Endothelial cell of umbilical vein (primary cell): ENCODE measurements at regions not wholly inside any gene's neighbourhood (a gene's known extent, or its start where the extent isn't known, plus 50 kb on each side); places are given as distances from the start of the nearest gene placed in this dataset.

ENCODE experiments used
- BruUV-seq: library from RNA; stranded (reverse); fragments of 400-500 nt; replicated peaks from 2 replicates; lab custom pipeline; 2021; lab: Mats Ljungman, UMichigan
- CTCF ChIA-PET: fragments of 300-600, 350-600 bp; sonication (Branson Sonifier 250); formaldehyde crosslinking; loops from one replicate; lab custom pipeline; 2021; ENCODE audit warnings: antibody characterized with exemption, inconsistent platforms; lab: Charles Lee
- POLR2A ChIA-PET: fragments of 300-600, 350-600 bp; sonication (Branson Sonifier 250); formaldehyde crosslinking; loops from one replicate; lab custom pipeline; 2021; ENCODE audit warnings: antibody characterized with exemption, inconsistent platforms; lab: Charles Lee
- DNase-seq: peaks from one replicate; pipeline ENCODE4 v3.0.0-alpha.2; 2011; ENCODE audit warnings: low read depth, low spot score
- FAIRE-seq: peaks from 2 replicates; lab custom pipeline; 2011; peaks lifted over from hg19 to GRCh38; lab: Jason Lieb, UNC
- H2AFZ ChIP-seq: 2 replicates; pipeline ENCODE4 v1.6.0; 2012; ENCODE audit warnings: low read depth, low read length, control low read depth, inconsistent platforms
- H3K27ac ChIP-seq: 2 replicates; pipeline ENCODE4 v1.5.1; 2011; ENCODE audit warnings: low read depth, mild to moderate bottlenecking, control low read depth, low read length, moderate library complexity; ENCODE audit not compliant: insufficient read depth
- H3K27me3 ChIP-seq, 2 experiments: 2 replicates each; pipeline versions ENCODE4 v1.6.0 to v1.6.1; 2011; ENCODE audit warnings: low read length in 2 of 2, mixed read lengths in 1 of 2; ENCODE audit not compliant: control insufficient read depth in 2 of 2, insufficient read depth in 2 of 2
- H3K36me3 ChIP-seq, 2 experiments: 2 replicates in 1 of 2; 3 replicates in 1 of 2; pipeline ENCODE4 v1.5.1; 2011; ENCODE audit warnings: low read length in 2 of 2, mild to moderate bottlenecking in 1 of 2, moderate library complexity in 1 of 2; ENCODE audit not compliant: control insufficient read depth in 2 of 2, insufficient read depth in 2 of 2; ENCODE audit errors: extremely low read depth in 1 of 2
- H3K4me1 ChIP-seq: 3 replicates; pipeline ENCODE4 v1.5.1; 2011; ENCODE audit warnings: mild to moderate bottlenecking, low read length; ENCODE audit not compliant: control insufficient read depth, insufficient read depth; ENCODE audit errors: extremely low read depth
- H3K4me2 ChIP-seq: 2 replicates; pipeline ENCODE4 v1.6.1; 2011; ENCODE audit warnings: low read length, control low read depth, mixed read lengths; ENCODE audit not compliant: insufficient read depth
- H3K4me3 ChIP-seq, 3 experiments: fragments of 200-600 bp in 1 of 3; sonication (generic), shearing (Covaris generic) in 1 of 3; replicated peaks in 1 of 3; 2 replicates each; pipeline ENCODE4 v1.5.1; 2011 to 2016; ENCODE audit warnings: control low read depth in 3 of 3, low read length in 3 of 3, mild to moderate bottlenecking in 2 of 3, inconsistent platforms in 1 of 3, low read depth in 1 of 3, moderate library complexity in 1 of 3; ENCODE audit not compliant: insufficient read depth in 1 of 3
- H3K79me2 ChIP-seq: 2 replicates; pipeline ENCODE4 v1.6.0; 2012; ENCODE audit warnings: low read length, inconsistent platforms; ENCODE audit not compliant: control insufficient read depth, insufficient read depth
- H3K9ac ChIP-seq: replicated peaks from 2 replicates; pipeline ENCODE3; 2011; ENCODE audit warnings: low read length, control low read depth; ENCODE audit not compliant: insufficient read depth; ENCODE audit errors: extremely low read depth
- H3K9me1 ChIP-seq: replicated peaks from 3 replicates; pipeline ENCODE4 v1.6.0; 2011; ENCODE audit warnings: mild to moderate bottlenecking, low read length; ENCODE audit not compliant: control insufficient read depth, insufficient read depth; ENCODE audit errors: extremely low read depth
- H3K9me3 ChIP-seq: replicated peaks from 2 replicates; pipeline ENCODE4 v1.5.1; 2012; ENCODE audit warnings: low read length, inconsistent platforms; ENCODE audit not compliant: control insufficient read depth, insufficient read depth
- H4K20me1 ChIP-seq: replicated peaks from 2 replicates; pipeline ENCODE3; 2011; ENCODE audit warnings: mild to moderate bottlenecking, low read length; ENCODE audit not compliant: control insufficient read depth, insufficient read depth; ENCODE audit errors: extremely low read depth
- EZH2 ChIP-seq: IDR thresholded peaks from 2 replicates; pipeline ENCODE4 v1.6.1; 2012; ENCODE audit warnings: borderline replicate concordance, low read depth, mild to moderate bottlenecking, moderate library complexity, low read length, inconsistent platforms; ENCODE audit not compliant: severe bottlenecking
- FOS ChIP-seq: IDR thresholded peaks from 2 replicates; pipeline ENCODE4 v1.6.1; 2011; ENCODE audit warnings: mild to moderate bottlenecking, low read length, moderate library complexity, borderline replicate concordance; ENCODE audit not compliant: insufficient read depth
- GATA2 ChIP-seq: IDR thresholded peaks from 2 replicates; pipeline ENCODE4 v1.7.0; 2011; ENCODE audit warnings: low read depth, mild to moderate bottlenecking, moderate library complexity, mixed read lengths, low read length; ENCODE audit not compliant: insufficient read length, insufficient read depth
- JUN ChIP-seq: IDR thresholded peaks from 2 replicates; pipeline ENCODE4 v1.6.1; 2011; ENCODE audit warnings: borderline replicate concordance, low read depth; ENCODE audit not compliant: insufficient read length, insufficient read depth
- MYC ChIP-seq: IDR thresholded peaks from one replicate; pipeline ENCODE4 v1.6.1; 2011; ENCODE audit warnings: mild to moderate bottlenecking, low read depth, low read length
- POLR2A ChIP-seq: IDR thresholded peaks from 2 replicates; pipeline ENCODE4 v1.6.1; 2012; ENCODE audit warnings: low read depth, mild to moderate bottlenecking, control low read depth, low read length
- POLR2AphosphoS5 ChIP-seq: IDR thresholded peaks from 2 replicates; pipeline ENCODE4 v1.6.1; 2012; ENCODE audit warnings: low read depth, mild to moderate bottlenecking, control low read depth, low read length, moderate library complexity; ENCODE audit not compliant: insufficient read depth
- dilution Hi-C: fragments of 300-500 bp; cut with MboI; formaldehyde crosslinking; loops from one replicate; pipeline ENCODE4 v1.15.0; 2019; ENCODE audit warnings: low sequenced_read_pairs; ENCODE audit not compliant: extremely low pct_ligation_motif_present
- intact Hi-C: fragments of 100-400 bp; cut with micrococcal nuclease; formaldehyde crosslinking; loops from one replicate; pipeline ENCODE4 v1.10.0; 2022
- TF ChIP-seq, protein P1 (sequence below), 2 donors: IDR thresholded peaks; 1 replicate in 1 of 2; 2 replicates in 1 of 2; pipeline ENCODE4 v1.5.1; 2011; ENCODE audit warnings: low read length in 2 of 2, mild to moderate bottlenecking in 2 of 2, moderate library complexity in 2 of 2, control low read depth in 1 of 2, inconsistent platforms in 1 of 2, low read depth in 1 of 2; ENCODE audit not compliant: insufficient read depth in 1 of 2; ENCODE audit errors: extremely low read depth in 1 of 2
- TF ChIP-seq, protein P2 (sequence below): IDR thresholded peaks from 2 replicates; pipeline ENCODE4 v1.6.1; 2011; ENCODE audit not compliant: insufficient read depth, insufficient read length

- intact Hi-C loops, result no loop called here
- CTCF ChIA-PET, result no interaction called here
Measured at GRCh38 chr11:115775846-115776245, 271.6 kb upstream of the CADM1 start.

GRCh38 chr11:115774756-115775155 is 270.5 kb upstream of the CADM1 start:
- dilution Hi-C loops (no loop called here), intact Hi-C loops (no loop called here)
- ChIA-PET POLR2A (no interaction called here), CTCF (no interaction called here)
- BruUV-seq, result no TSS peak
- Histone ChIP-seq H3K9me3 (peaks cover 2% of the 10 kb centered on the region), H3K9me1 (no peaks in the 10 kb centered on the region), H4K20me1 (no peaks in the 10 kb centered on the region), H3K4me3 (no peak overlapping the region), H3K36me3 (no peaks in the 10 kb centered on the region), H3K27me3 (no peaks in the 10 kb centered on the region), H3K27ac (no peak overlapping the region), H3K79me2 (no peaks in the 10 kb centered on the region), H3K9ac (no peak overlapping the region), H2AFZ (no peak overlapping the region), H3K4me1 (no peaks in the 10 kb centered on the region), H3K4me2 (no peak overlapping the region)
- TF ChIP-seq EZH2 (no peak), POLR2AphosphoS5 (no peak), GATA2 (no peak), FOS (no peak), JUN (no peak), MYC (no peak), POLR2A (no peak)
- TF ChIP-seq, protein P1, sequence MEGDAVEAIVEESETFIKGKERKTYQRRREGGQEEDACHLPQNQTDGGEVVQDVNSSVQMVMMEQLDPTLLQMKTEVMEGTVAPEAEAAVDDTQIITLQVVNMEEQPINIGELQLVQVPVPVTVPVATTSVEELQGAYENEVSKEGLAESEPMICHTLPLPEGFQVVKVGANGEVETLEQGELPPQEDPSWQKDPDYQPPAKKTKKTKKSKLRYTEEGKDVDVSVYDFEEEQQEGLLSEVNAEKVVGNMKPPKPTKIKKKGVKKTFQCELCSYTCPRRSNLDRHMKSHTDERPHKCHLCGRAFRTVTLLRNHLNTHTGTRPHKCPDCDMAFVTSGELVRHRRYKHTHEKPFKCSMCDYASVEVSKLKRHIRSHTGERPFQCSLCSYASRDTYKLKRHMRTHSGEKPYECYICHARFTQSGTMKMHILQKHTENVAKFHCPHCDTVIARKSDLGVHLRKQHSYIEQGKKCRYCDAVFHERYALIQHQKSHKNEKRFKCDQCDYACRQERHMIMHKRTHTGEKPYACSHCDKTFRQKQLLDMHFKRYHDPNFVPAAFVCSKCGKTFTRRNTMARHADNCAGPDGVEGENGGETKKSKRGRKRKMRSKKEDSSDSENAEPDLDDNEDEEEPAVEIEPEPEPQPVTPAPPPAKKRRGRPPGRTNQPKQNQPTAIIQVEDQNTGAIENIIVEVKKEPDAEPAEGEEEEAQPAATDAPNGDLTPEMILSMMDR (IDR thresholded peaks at IDR 0.05; ENCODE audit: extremely low read depth in 1 of 2, insufficient read depth in 1 of 2, low read depth in 1 of 2, low read length in 2 of 2), result no peak
- TF ChIP-seq, protein P2, sequence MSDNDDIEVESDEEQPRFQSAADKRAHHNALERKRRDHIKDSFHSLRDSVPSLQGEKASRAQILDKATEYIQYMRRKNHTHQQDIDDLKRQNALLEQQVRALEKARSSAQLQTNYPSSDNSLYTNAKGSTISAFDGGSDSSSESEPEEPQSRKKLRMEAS, result no peak
- DNase-seq (no peak), FAIRE-seq (no peak)

More at GRCh38 chr11:115775846-115776245, 271.6 kb upstream of the CADM1 start:
- Histone ChIP-seq H3K9ac (no peak overlapping the region), H3K4me2 (no peak overlapping the region), H2AFZ (no peak overlapping the region), H3K9me3 (peaks cover 2% of the 10 kb centered on the region), H3K27me3 (no peaks in the 10 kb centered on the region), H3K36me3 (no peaks in the 10 kb centered on the region), H3K4me3 (no peak overlapping the region), H3K27ac (no peak overlapping the region), H3K4me1 (no peaks in the 10 kb centered on the region), H3K9me1 (no peaks in the 10 kb centered on the region), H4K20me1 (no peaks in the 10 kb centered on the region), H3K79me2 (no peaks in the 10 kb centered on the region)
- TF ChIP-seq GATA2, result no peak
- TF ChIP-seq, protein P1 (IDR thresholded peaks at IDR 0.05; ENCODE audit: extremely low read depth in 1 of 2, insufficient read depth in 1 of 2, low read depth in 1 of 2, low read length in 2 of 2), result no peak
- POLR2A ChIA-PET, result no interaction called here
- dilution Hi-C loops, result no loop called here
- BruUV-seq, result no TSS peak
- no peak for FAIRE-seq
- DNase-seq, result no peak
